ENCODE measurements at regions not wholly inside any gene's neighbourhood (a gene's known extent, or its start where the extent isn't known, plus 50 kb on each side); places are given as distances from the start of the nearest gene placed in this dataset.

DNA sequence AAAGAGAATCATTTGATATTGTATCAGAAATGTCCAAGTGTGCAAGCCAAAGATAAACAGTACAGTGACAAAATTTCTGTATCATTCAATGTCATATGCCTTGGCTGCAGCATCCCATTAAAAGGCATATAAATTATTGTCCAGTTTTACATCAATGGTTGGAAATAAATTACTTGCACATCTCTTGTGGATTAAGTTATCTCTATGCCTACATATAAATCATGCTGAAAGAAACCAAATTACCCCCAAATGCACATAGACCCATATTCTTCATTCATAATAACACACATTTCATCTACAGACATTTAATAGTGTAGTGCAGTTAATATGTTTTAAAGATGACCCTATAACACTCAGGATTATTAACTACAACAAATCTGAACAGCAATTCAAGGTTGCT is 1415.7 kb upstream of the PCDH9 start:
- TF ChIP-seq, protein P1, sequence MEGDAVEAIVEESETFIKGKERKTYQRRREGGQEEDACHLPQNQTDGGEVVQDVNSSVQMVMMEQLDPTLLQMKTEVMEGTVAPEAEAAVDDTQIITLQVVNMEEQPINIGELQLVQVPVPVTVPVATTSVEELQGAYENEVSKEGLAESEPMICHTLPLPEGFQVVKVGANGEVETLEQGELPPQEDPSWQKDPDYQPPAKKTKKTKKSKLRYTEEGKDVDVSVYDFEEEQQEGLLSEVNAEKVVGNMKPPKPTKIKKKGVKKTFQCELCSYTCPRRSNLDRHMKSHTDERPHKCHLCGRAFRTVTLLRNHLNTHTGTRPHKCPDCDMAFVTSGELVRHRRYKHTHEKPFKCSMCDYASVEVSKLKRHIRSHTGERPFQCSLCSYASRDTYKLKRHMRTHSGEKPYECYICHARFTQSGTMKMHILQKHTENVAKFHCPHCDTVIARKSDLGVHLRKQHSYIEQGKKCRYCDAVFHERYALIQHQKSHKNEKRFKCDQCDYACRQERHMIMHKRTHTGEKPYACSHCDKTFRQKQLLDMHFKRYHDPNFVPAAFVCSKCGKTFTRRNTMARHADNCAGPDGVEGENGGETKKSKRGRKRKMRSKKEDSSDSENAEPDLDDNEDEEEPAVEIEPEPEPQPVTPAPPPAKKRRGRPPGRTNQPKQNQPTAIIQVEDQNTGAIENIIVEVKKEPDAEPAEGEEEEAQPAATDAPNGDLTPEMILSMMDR (IDR thresholded peaks at IDR 0.05; ENCODE audit: low read depth, low read length) = no peak
- TF ChIP-seq, protein P2, sequence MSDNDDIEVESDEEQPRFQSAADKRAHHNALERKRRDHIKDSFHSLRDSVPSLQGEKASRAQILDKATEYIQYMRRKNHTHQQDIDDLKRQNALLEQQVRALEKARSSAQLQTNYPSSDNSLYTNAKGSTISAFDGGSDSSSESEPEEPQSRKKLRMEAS (IDR thresholded peaks at IDR 0.05; ENCODE audit: low read depth, low read length) = no peak
